Stomach (tissue), 8 donors: ENCODE measurements at regions not wholly inside any gene's neighbourhood (a gene's known extent, or its start where the extent isn't known, plus 50 kb on each side); places are given as distances from the start of the nearest gene placed in this dataset.

Source experiments
- DNase-seq, 2 donors: peaks; one replicate each; pipeline versions ENCODE4 v3.0.0 to v3.0.0-alpha.2; 2013 to 2019
- H3K27ac ChIP-seq, 5 donors: fragments of 200-600 bp in 4 of 5; sonication (generic) in 4 of 5; one replicate each; pipeline ENCODE4 v1.5.1; 2013 to 2019; ENCODE audit warnings: mild to moderate bottlenecking in 1 of 5, moderate library complexity in 1 of 5
- H3K27me3 ChIP-seq, 3 donors: fragments of 200-600 bp; sonication (generic); one replicate each; pipeline ENCODE4 v1.5.1; 2017 to 2019; ENCODE audit warnings: mixed run types in 1 of 3
- H3K36me3 ChIP-seq, 4 donors: fragments of 200-600 bp; sonication (generic); 1 replicate in 3 of 4; 2 replicates in 1 of 4; pipeline ENCODE4 v1.5.1; 2016 to 2019
- H3K4me1 ChIP-seq, 4 donors: fragments of 200-600 bp; sonication (generic); one replicate each; pipeline ENCODE4 v1.5.1; 2016 to 2019
- H3K4me3 ChIP-seq, 4 donors: fragments of 200-600 bp; sonication (generic) in 3 of 4; one replicate each; pipeline ENCODE4 v1.5.1; 2016 to 2019; ENCODE audit warnings: mild to moderate bottlenecking in 1 of 4
- H3K9me3 ChIP-seq, 4 donors: fragments of 200-600 bp; sonication (generic); one replicate each; pipeline ENCODE4 v1.5.1; 2016 to 2019
- CTCF ChIP-seq, 7 experiments: fragments of 450-650 bp in 4 of 7; fragments of 200-600 bp in 3 of 7; sonication (generic) in 3 of 7; IDR thresholded peaks; one replicate each; pipeline ENCODE4 v1.5.1; 2016 to 2019; ENCODE audit warnings: antibody characterized with exemption in 7 of 7, control low read depth in 2 of 7, mild to moderate bottlenecking in 1 of 7
- EP300 ChIP-seq: sonication (generic); formaldehyde crosslinking; IDR thresholded peaks from one replicate; pipeline ENCODE4 v1.6.1; 2017; ENCODE audit warnings: antibody characterized with exemption
- POLR2A ChIP-seq, 4 donors: fragments of 450-650 bp; IDR thresholded peaks; one replicate each; pipeline ENCODE4 v1.6.1; 2016; ENCODE audit warnings: antibody characterized with exemption in 4 of 4, control low read depth in 2 of 4, mild to moderate bottlenecking in 1 of 4, moderate library complexity in 1 of 4
- POLR2AphosphoS5 ChIP-seq, 3 donors: sonication (generic); formaldehyde crosslinking; IDR thresholded peaks; one replicate each; pipeline ENCODE4 v1.6.1; 2016; ENCODE audit warnings: antibody characterized with exemption in 3 of 3
- WGBS, 5 donors: extraction: QIAGEN DNeasy Blood & Tissue Kit in 3 of 5; methylation state at CpG; one replicate each; pipeline versions ENCODE4 v1.1.5 to v1.1.7; 2013 to 2018; 5-methylcytosine and 5-hydroxymethylcytosine counted together
- intact Hi-C: fragments of 100-400 bp; cut with DNase I; formaldehyde crosslinking; loops from one replicate; pipeline ENCODE4 v1.15.1; 2023; ENCODE audit warnings: low total_unique reads
- donor health status: healthy with polysubstance abuse.
- donor health status: Bipolar disorder and iron deficiency.
- donor health status: healthy.

DNA sequence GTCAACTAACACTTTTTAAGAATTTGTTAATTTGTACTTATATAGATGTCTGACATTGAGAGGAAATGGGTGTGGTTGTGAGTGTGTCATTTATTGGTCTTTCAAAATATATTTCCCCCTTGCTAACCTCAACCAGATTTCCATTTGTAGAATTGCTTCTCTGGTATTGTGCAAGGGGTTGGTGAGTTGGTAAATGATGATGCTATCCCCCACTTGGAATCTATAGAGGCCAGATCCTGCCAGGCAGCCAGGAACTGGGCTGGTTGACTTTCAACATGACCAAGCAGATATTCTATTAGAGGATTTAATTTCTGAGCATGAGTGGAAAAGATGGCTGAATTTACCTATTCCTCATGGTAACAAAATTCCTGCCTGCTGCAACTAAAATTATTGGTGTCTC lies 306.6 kb upstream of the KIF2A start:
- intact Hi-C loops = no loop called here
- TF ChIP-seq POLR2AphosphoS5 (IDR thresholded peaks at IDR 0.05) (no peak), EP300 (no peak), POLR2A (IDR thresholded peaks at IDR 0.05) (no peak), CTCF (IDR thresholded peaks at IDR 0.05) (no peak)
- Histone ChIP-seq H3K9me3 (no peaks in the 10 kb centered on the region), H3K4me1 (no peaks in the 10 kb centered on the region), H3K27ac (no peak overlapping the region), H3K36me3 (no peaks in the 10 kb centered on the region), H3K4me3 (no peak overlapping the region), H3K27me3 (no peaks in the 10 kb centered on the region)
- DNase-seq = no peak

- intact Hi-C loops = no loop called here
- Histone ChIP-seq H3K36me3 (no peaks in the 10 kb centered on the region), H3K27me3 (no peaks in the 10 kb centered on the region), H3K9me3 (no peaks in the 10 kb centered on the region), H3K4me3 (no peak overlapping the region), H3K4me1 (no peaks in the 10 kb centered on the region), H3K27ac (no peak overlapping the region)
- TF ChIP-seq CTCF (IDR thresholded peaks at IDR 0.05) (no peak), EP300 (no peak), POLR2AphosphoS5 (IDR thresholded peaks at IDR 0.05) (no peak), POLR2A (IDR thresholded peaks at IDR 0.05) (no peak)
- no peak for DNase-seq
These were observed 305.4 kb upstream of the KIF2A start for GRCh38 chr5:62000646-62001045.

- 63 to 84% (median 82%) methylated on average over 1 of the region's 1 CpG for WGBS, 5 donors
- H3K27ac ChIP-seq = no peak overlapping the region
- intact Hi-C loops = no loop called here
- no peaks in the 10 kb centered on the region for H3K4me1 ChIP-seq
- no peak overlapping the region for H3K4me3 ChIP-seq
- H3K27me3 ChIP-seq = no peaks in the 10 kb centered on the region
- no peaks in the 10 kb centered on the region for H3K36me3 ChIP-seq
- no peak for TF ChIP-seq POLR2A (IDR thresholded peaks at IDR 0.05)
- TF ChIP-seq POLR2AphosphoS5 (IDR thresholded peaks at IDR 0.05) = no peak
- no peak for TF ChIP-seq CTCF (IDR thresholded peaks at IDR 0.05)
- no peak for TF ChIP-seq EP300
- no peak for DNase-seq
- H3K9me3 ChIP-seq = no peaks in the 10 kb centered on the region
These were observed 304.4 kb upstream of the KIF2A start for GRCh38 chr5:62001640-62002039.

DNA sequence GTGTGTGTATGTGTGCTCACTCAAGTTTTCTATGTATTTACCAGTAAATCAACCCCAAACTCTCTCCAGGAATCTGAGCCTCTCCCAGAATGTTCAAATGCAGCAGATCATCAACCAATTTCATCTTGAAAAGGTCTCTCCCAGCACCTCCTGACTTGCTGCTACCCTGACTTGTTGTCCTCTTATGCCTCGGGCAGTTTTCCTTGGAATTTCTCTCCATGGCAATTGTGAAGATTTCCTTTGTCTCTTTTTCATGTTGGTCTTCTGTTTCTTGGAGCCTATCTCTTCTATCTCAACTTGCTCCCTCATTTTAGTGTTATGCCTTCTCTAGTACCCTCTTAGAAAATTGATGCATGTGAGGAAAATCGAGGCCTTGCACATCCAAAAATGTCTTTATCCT lies 303.6 kb upstream of the KIF2A start:
- no peak for DNase-seq
- Histone ChIP-seq H3K27ac (no peak overlapping the region), H3K4me1 (no peaks in the 10 kb centered on the region), H3K4me3 (no peak overlapping the region), H3K9me3 (no peaks in the 10 kb centered on the region), H3K27me3 (no peaks in the 10 kb centered on the region), H3K36me3 (no peaks in the 10 kb centered on the region)
- TF ChIP-seq CTCF (IDR thresholded peaks at IDR 0.05) = no peak
- TF ChIP-seq POLR2A (IDR thresholded peaks at IDR 0.05) = no peak
- no peak for TF ChIP-seq POLR2AphosphoS5 (IDR thresholded peaks at IDR 0.05)
- no peak for TF ChIP-seq EP300
- intact Hi-C loops = no loop called here
- WGBS, 5 donors = 56 to 78% (median 73%) methylated on average over 2 of the region's 2 CpGs

- H3K27me3 ChIP-seq = no peaks in the 10 kb centered on the region
- intact Hi-C loops = no loop called here
- no peaks in the 10 kb centered on the region for H3K9me3 ChIP-seq
- TF ChIP-seq POLR2A (IDR thresholded peaks at IDR 0.05) (no peak), CTCF (IDR thresholded peaks at IDR 0.05) (no peak), POLR2AphosphoS5 (IDR thresholded peaks at IDR 0.05) (no peak), EP300 (no peak)
- DNase-seq = no peak
- no peaks in the 10 kb centered on the region for H3K36me3 ChIP-seq
- H3K27ac ChIP-seq = no peak overlapping the region
- H3K4me1 ChIP-seq = no peaks in the 10 kb centered on the region
- H3K4me3 ChIP-seq = no peak overlapping the region
- WGBS, 5 donors = 90 to 98% (median 96%) methylated on average over 2 of the region's 2 CpGs
These were observed 300.5 kb upstream of the KIF2A start for GRCh38 chr5:62005551-62005950.
